Liver (tissue), 8 donors: ENCODE measurements at regions not wholly inside any gene's neighbourhood (a gene's known extent, or its start where the extent isn't known, plus 50 kb on each side); places are given as distances from the start of the nearest gene placed in this dataset.

Experiments
- DNase-seq: peaks from one replicate; pipeline ENCODE4 v3.0.0-alpha.2; 2017; ENCODE audit warnings: low spot score
- H3K27ac ChIP-seq, 2 donors: one replicate each; pipeline ENCODE4 v1.7.0; 2013; ENCODE audit warnings: inconsistent platforms in 2 of 2, low read length in 2 of 2, control low read depth in 1 of 2, low read depth in 1 of 2, mild to moderate bottlenecking in 1 of 2
- H3K27me3 ChIP-seq, 4 donors: one replicate each; pipeline versions ENCODE4 v1.6.1 to v1.7.0; 2013; ENCODE audit warnings: low read length in 3 of 4, inconsistent platforms in 1 of 4, mild to moderate bottlenecking in 1 of 4, moderate library complexity in 1 of 4; ENCODE audit not compliant: control insufficient read depth in 4 of 4, insufficient read depth in 4 of 4
- H3K36me3 ChIP-seq, 4 donors: one replicate each; pipeline versions ENCODE4 v1.6.1 to v1.7.0; 2013; ENCODE audit warnings: low read length in 3 of 4, mild to moderate bottlenecking in 3 of 4, low read depth in 1 of 4, moderate library complexity in 1 of 4; ENCODE audit not compliant: control insufficient read depth in 4 of 4, insufficient read depth in 3 of 4
- H3K4me1 ChIP-seq, 4 donors: one replicate each; pipeline versions ENCODE4 v1.6.1 to v1.7.0; 2013; ENCODE audit warnings: low read length in 3 of 4, mild to moderate bottlenecking in 3 of 4, moderate library complexity in 1 of 4; ENCODE audit not compliant: control insufficient read depth in 4 of 4, insufficient read depth in 4 of 4
- H3K4me3 ChIP-seq, 3 donors: one replicate each; pipeline versions ENCODE4 v1.6.1 to v1.7.0; 2013; ENCODE audit warnings: low read length in 3 of 3, control low read depth in 1 of 3, low read depth in 1 of 3, mild to moderate bottlenecking in 1 of 3
- H3K9ac ChIP-seq, 2 donors: one replicate each; pipeline ENCODE4 v1.7.0; 2013; ENCODE audit warnings: low read length in 2 of 2, mild to moderate bottlenecking in 2 of 2, moderate library complexity in 2 of 2, control low read depth in 1 of 2, low read depth in 1 of 2
- H3K9me3 ChIP-seq, 4 donors: one replicate each; pipeline versions ENCODE4 v1.6.1 to v1.7.0; 2013; ENCODE audit warnings: low read length in 3 of 4; ENCODE audit not compliant: control insufficient read depth in 4 of 4
- GABPA ChIP-seq, 2 donors: IDR thresholded peaks in 1 of 2; conservative IDR thresholded peaks in 1 of 2; 2 replicates each; pipeline ENCODE4 v1.6.1; 2016; ENCODE audit warnings: antibody characterized with exemption in 2 of 2, mild to moderate bottlenecking in 1 of 2, moderate library complexity in 1 of 2
- HNF4A ChIP-seq, 2 donors: conservative IDR thresholded peaks; 2 replicates each; pipeline ENCODE4 v1.6.1; 2016; ENCODE audit warnings: antibody characterized with exemption in 2 of 2, mild to moderate bottlenecking in 2 of 2
- HNF4G ChIP-seq: IDR thresholded peaks from 2 replicates; pipeline ENCODE4 v1.6.1; 2016; ENCODE audit warnings: antibody characterized with exemption
- JUND ChIP-seq, 2 donors: IDR thresholded peaks; 2 replicates each; pipeline ENCODE4 v1.6.1; 2016; ENCODE audit warnings: antibody characterized with exemption in 2 of 2
- NR2F2 ChIP-seq: IDR thresholded peaks from 2 replicates; pipeline ENCODE4 v1.6.1; 2016; ENCODE audit warnings: antibody characterized with exemption
- RAD21 ChIP-seq, 2 donors: IDR thresholded peaks; 2 replicates each; pipeline ENCODE4 v1.6.1; 2016; ENCODE audit warnings: antibody characterized with exemption in 2 of 2, mild to moderate bottlenecking in 2 of 2
- RXRA ChIP-seq, 2 donors: IDR thresholded peaks; 2 replicates each; pipeline ENCODE4 v1.6.1; 2017 to 2018; ENCODE audit warnings: antibody characterized with exemption in 2 of 2, mild to moderate bottlenecking in 1 of 2
- SP1 ChIP-seq: IDR thresholded peaks from 2 replicates; pipeline ENCODE4 v1.6.1; 2018; ENCODE audit warnings: antibody characterized with exemption, mild to moderate bottlenecking
- TAF1 ChIP-seq: conservative IDR thresholded peaks from 2 replicates; pipeline ENCODE4 v1.6.1; 2016; ENCODE audit warnings: antibody characterized with exemption, mild to moderate bottlenecking
- YY1 ChIP-seq: IDR thresholded peaks from 2 replicates; pipeline ENCODE4 v1.6.1; 2016; ENCODE audit warnings: antibody characterized with exemption, mild to moderate bottlenecking
- WGBS: extraction: QIAGEN DNeasy Blood & Tissue Kit; methylation state at CpG from one replicate; pipeline ENCODE4 v1.1.7; 2013; 5-methylcytosine and 5-hydroxymethylcytosine counted together
- TF ChIP-seq, protein P1 (sequence below): fragments of 150-350 bp; IDR thresholded peaks from 2 replicates; pipeline ENCODE4 v1.5.1; 2017; ENCODE audit warnings: improper control_type of control experiment, low read depth, low read length; ENCODE audit not compliant: missing input control
- TF ChIP-seq, protein P2 (sequence below): IDR thresholded peaks from 2 replicates; pipeline ENCODE4 v1.6.1; 2016; ENCODE audit warnings: antibody characterized with exemption
- TF ChIP-seq, protein P3 (sequence below): IDR thresholded peaks from 2 replicates; pipeline ENCODE4 v1.6.1; 2016; ENCODE audit warnings: antibody characterized with exemption, mild to moderate bottlenecking
- donor health status: healthy.
- donor health status: healthy.
- donor health status: healthy.
- donor health status: healthy.
- donor health status: healthy.

DNA sequence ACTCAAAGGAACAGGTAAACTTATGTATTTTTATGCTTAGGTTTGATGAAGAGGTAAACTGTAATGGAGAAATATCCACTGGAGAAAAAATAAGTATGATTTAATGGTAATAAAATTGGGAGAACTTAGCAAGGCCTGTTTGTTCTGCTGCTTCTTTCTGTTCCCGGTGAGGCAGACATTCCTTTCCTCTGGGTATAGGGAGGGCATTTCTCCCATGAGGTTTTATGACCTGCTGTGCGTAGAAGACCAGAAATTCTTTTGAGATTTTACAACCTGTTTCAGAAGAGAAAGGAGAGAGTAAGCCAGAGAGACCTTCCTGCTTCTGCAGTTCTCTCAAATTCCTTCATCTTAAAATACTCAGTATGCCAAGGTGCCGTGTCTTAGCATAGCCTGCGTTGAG, 139.4 kb upstream of the RMST start:
- no peak for DNase-seq
- WGBS = 79% methylated on average over 4 of the region's 4 CpGs

DNA sequence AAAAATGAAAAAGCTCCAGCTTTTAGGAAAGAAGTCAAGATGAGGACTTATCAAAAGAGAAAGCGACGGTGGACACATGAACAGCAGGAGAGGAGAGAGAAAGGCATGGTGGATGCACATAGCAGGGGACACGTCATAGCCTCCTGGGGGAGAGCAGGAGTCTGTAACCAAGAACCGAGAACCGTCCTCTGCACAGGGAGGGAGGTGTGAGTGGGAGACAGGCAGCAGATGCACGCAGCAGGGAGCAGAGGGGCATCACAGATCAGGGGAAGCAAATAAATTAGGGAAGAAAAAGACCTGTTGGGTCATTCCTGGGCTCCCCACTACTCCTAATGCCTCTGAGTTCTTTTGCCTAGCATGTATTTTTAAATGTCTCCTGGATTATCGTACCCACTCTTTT, 138.1 kb upstream of the RMST start:
- H3K9me3 ChIP-seq = no peaks in the 10 kb centered on the region
- no peaks in the 10 kb centered on the region for H3K36me3 ChIP-seq
- TF ChIP-seq JUND (IDR thresholded peaks at IDR 0.05) = no peak
- no peak for TF ChIP-seq YY1
- no peak for TF ChIP-seq NR2F2
- TF ChIP-seq SP1 = no peak
- TF ChIP-seq, protein P1, sequence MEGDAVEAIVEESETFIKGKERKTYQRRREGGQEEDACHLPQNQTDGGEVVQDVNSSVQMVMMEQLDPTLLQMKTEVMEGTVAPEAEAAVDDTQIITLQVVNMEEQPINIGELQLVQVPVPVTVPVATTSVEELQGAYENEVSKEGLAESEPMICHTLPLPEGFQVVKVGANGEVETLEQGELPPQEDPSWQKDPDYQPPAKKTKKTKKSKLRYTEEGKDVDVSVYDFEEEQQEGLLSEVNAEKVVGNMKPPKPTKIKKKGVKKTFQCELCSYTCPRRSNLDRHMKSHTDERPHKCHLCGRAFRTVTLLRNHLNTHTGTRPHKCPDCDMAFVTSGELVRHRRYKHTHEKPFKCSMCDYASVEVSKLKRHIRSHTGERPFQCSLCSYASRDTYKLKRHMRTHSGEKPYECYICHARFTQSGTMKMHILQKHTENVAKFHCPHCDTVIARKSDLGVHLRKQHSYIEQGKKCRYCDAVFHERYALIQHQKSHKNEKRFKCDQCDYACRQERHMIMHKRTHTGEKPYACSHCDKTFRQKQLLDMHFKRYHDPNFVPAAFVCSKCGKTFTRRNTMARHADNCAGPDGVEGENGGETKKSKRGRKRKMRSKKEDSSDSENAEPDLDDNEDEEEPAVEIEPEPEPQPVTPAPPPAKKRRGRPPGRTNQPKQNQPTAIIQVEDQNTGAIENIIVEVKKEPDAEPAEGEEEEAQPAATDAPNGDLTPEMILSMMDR = no peak
- TF ChIP-seq HNF4A (conservative IDR thresholded peaks at IDR 0.05) = no peak
- no peak for TF ChIP-seq RAD21 (IDR thresholded peaks at IDR 0.05)
- TF ChIP-seq TAF1 = no peak
- no peak overlapping the region for H3K9ac ChIP-seq
- H3K4me1 ChIP-seq = no peaks in the 10 kb centered on the region
- H3K27me3 ChIP-seq = peaks cover 0 to 2% (median 0%) of the 10 kb centered on the region in 4 donors
- DNase-seq = no peak
- whole genome bisulfite sequencing = 74% methylated on average over 7 of the region's 7 CpGs
- no peak overlapping the region for H3K4me3 ChIP-seq
- H3K27ac ChIP-seq = no peak overlapping the region

More for the DNA sequence above, 139.4 kb upstream of the RMST start:
- Histone ChIP-seq H3K9me3 (no peaks in the 10 kb centered on the region), H3K9ac (no peak overlapping the region), H3K27ac (no peak overlapping the region), H3K36me3 (no peaks in the 10 kb centered on the region), H3K4me3 (no peak overlapping the region), H3K4me1 (no peaks in the 10 kb centered on the region), H3K27me3 (peaks cover 0 to under 1% (median 0%) of the 10 kb centered on the region in 4 donors)
- no peak for TF ChIP-seq RXRA (IDR thresholded peaks at IDR 0.05)
- TF ChIP-seq, protein P2, sequence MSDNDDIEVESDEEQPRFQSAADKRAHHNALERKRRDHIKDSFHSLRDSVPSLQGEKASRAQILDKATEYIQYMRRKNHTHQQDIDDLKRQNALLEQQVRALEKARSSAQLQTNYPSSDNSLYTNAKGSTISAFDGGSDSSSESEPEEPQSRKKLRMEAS = no peak
- TF ChIP-seq, protein P3, sequence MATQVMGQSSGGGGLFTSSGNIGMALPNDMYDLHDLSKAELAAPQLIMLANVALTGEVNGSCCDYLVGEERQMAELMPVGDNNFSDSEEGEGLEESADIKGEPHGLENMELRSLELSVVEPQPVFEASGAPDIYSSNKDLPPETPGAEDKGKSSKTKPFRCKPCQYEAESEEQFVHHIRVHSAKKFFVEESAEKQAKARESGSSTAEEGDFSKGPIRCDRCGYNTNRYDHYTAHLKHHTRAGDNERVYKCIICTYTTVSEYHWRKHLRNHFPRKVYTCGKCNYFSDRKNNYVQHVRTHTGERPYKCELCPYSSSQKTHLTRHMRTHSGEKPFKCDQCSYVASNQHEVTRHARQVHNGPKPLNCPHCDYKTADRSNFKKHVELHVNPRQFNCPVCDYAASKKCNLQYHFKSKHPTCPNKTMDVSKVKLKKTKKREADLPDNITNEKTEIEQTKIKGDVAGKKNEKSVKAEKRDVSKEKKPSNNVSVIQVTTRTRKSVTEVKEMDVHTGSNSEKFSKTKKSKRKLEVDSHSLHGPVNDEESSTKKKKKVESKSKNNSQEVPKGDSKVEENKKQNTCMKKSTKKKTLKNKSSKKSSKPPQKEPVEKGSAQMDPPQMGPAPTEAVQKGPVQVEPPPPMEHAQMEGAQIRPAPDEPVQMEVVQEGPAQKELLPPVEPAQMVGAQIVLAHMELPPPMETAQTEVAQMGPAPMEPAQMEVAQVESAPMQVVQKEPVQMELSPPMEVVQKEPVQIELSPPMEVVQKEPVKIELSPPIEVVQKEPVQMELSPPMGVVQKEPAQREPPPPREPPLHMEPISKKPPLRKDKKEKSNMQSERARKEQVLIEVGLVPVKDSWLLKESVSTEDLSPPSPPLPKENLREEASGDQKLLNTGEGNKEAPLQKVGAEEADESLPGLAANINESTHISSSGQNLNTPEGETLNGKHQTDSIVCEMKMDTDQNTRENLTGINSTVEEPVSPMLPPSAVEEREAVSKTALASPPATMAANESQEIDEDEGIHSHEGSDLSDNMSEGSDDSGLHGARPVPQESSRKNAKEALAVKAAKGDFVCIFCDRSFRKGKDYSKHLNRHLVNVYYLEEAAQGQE = no peak
- TF ChIP-seq HNF4A (conservative IDR thresholded peaks at IDR 0.05) = no peak
- TF ChIP-seq GABPA (IDR thresholded peaks at IDR 0.05 in 1 of 2, conservative IDR thresholded peaks at IDR 0.05 in 1 of 2) = no peak

DNA sequence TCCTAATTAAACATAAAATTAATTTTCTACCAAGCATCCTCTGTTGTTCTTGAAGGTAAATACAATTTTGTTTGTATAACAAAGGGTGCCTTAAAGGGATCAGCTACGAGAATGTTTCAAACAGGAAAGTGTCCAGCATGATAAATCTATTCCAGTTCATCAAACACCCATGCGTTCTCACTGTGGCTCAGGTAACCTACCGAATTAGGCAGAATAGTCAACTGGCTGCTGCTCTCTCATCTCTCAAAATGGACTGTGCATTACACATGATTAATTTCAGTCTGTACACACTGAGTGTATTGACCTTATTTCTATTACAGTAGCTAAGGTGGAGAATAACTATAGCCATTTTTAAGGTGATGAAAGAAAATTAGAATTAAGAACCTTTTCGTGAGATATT, 127.5 kb upstream of the RMST start:
- no peaks in the 10 kb centered on the region for H3K36me3 ChIP-seq
- no peaks in the 10 kb centered on the region for H3K4me1 ChIP-seq
- TF ChIP-seq HNF4G = no peak
- TF ChIP-seq, protein P3 = no peak
- no peak for TF ChIP-seq SP1
- no peak for TF ChIP-seq NR2F2
- no peak for TF ChIP-seq HNF4A (conservative IDR thresholded peaks at IDR 0.05)
- no peak for TF ChIP-seq RXRA (IDR thresholded peaks at IDR 0.05)
- no peak for TF ChIP-seq TAF1
- no peak for TF ChIP-seq YY1
- peaks cover 0 to 3% (median 0%) of the 10 kb centered on the region in 4 donors for H3K27me3 ChIP-seq
- 54% methylated on average over 4 of the region's 4 CpGs for WGBS
- H3K27ac ChIP-seq = no peak overlapping the region
- no peak overlapping the region for H3K9ac ChIP-seq
- DNase-seq = no peak
- no peaks in the 10 kb centered on the region for H3K9me3 ChIP-seq
- no peak overlapping the region for H3K4me3 ChIP-seq
